GM19351 (cell line): ENCODE measurements at regions not wholly inside any gene's neighbourhood (a gene's known extent, or its start where the extent isn't known, plus 50 kb on each side); places are given as distances from the start of the nearest gene placed in this dataset.
"Not testable (repeated sequence)": the region's sequence is repeated elsewhere in the genome, so short reads cannot be mapped to it uniquely, and the experiment has no call there.

Experiments used
- ATAC-seq: cut with Tn5 transposase; IDR thresholded peaks from one replicate; pipeline ENCODE4 v1.9.1; 2021; ENCODE audit warnings: mild to moderate bottlenecking, moderate library complexity; ENCODE audit not compliant: unreplicated experiment

DNA sequence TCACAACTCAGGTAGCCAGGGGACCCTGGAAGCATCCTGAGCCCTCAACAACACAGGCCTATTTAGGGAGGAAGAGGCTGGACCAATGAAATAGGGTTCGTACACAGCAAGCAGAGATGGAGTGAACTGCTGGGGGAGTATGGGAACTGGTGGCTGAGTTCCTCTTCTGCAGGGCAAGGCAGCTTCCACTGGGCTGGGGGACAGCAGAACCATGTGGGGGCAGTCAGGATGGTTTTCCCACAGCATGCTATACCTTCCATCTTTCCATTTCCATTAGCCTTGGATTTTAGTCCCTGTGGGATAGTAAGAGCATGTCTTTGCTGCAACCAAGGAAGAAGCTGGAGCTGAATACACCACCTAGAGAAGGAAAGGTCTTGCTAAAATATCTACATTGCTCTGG is 370.6 kb downstream of the CCSER2 start:
- ATAC-seq = no peak

DNA sequence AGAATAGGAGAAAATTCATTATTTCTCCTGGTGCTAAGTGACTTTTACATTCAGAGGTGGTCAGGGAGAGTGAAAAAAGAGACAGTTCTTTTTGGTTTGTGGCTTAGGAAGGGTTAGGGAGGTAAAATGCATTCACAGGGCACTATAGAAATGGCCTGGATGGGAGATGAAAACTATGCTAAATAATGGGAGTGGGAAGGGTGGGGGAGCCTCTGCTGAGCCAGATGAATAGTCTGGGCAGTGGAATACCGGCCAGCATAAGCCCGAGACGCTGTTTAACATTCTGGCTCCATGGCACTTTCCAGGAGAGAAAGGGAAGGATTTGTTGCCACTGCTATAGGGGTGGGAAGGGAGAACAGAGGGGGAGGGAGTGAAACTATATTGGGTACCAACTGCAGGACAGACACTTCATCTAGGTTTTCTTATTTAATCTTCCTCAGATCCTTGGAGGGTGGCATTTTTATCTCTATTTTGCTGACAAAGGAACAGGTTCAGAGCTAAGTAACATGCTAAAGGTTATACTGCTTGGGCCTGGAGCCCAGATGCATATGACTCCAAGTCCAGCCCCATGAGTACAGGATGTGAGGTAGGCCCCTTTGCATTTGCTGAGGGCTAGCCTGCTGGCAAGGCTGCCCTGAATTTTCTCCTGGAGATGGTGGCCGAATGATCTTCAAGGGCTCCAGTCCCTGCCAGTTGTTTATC is 372.4 kb downstream of the CCSER2 start:
- no peak for ATAC-seq

DNA sequence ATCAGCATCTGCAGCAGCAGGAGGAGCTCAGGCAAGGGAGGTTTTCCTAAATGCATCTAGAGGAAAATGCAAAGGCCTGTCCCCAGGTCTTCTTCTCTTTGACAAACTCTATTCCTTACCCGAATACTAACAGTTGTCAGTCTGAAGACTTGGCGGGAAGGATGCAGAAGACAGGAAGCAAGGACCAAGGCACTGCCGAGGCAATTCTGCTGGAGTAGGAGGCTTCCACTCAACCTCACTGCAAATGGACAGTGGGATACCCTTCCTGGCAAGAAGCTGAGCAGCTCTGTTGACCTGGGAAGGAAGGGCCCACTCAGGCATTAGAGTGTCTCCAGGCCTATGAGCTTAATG is 373.0 kb downstream of the CCSER2 start:
- ATAC-seq = no peak

DNA sequence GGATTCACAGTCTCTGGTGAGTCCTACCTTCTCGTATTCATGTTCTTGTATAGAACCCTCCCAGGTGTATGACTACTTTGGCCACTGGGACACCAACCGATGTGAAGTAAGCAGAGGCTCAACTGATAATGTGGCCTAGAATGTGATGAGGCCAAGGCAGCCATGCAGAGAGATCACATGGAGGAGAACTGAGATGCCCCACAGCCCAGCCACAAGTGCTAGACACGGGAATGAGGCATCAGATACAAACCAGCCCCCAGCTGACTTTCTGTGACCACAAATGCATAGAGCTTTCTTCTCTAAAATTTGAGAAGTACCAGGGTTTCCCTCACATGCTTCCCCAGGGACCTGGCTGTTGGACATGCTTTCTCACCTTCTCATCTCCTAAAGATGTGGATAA is 375.7 kb downstream of the CCSER2 start:
- no peak for ATAC-seq

DNA sequence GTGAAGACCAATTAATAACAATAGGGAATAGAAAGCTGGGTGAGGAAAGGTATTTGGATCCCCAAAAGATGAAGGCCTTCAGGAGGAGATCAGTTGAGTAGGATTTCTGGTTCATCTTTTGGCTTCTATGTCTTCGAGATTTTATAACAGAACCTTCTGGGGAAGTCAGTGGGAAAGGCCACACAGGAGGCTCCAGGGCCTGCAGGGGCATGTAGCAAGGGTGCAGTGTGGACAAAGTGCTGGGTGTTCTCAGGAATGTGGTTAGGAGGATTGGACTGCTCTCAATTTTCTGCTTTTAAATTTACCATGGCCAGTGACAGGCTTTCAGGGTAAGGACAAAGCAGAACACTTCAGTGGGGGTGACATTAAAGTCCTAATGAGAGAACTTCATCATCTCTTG is 378.0 kb downstream of the CCSER2 start:
- no peak for ATAC-seq

DNA sequence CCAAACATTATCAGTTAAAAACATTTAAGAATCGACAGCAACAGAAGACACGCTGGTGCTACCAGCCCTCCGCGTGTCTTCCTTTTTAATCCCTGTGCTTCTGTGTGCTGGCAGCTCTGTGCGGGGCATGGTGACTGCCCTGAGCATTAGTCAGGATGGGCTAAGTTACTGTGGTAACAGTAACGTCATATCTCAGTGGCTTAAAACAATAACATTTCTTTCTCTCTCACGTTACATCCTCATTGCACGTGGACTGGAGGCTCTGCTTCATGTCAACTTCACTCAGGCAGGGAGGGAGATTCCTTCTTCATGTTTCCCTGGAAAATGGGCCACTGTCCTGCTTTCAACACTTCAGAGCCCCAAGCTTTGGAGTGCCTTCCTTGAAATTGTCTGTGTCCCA is 378.5 kb downstream of the CCSER2 start:
- no peak for ATAC-seq

DNA sequence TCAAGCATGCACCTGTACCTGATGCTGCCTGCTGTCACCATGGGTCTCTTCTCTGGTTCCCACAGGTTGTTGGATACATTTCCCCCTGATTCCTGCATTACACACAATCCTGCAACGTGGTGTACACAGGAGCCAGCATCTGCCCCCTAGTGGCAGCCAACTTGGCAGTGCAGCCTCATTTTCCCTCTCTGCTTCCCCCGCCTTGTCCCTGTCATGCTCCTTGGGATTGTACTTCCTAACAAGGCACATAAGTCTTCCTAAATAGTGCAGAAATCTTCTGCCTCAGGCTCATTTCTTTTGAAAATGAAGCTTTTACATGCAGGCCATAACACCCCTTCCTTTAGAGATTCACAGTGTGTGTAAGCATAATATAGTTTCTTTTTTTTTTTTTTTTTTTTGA is 387.5 kb downstream of the CCSER2 start:
- peak; percentile 83 for ATAC-seq

DNA sequence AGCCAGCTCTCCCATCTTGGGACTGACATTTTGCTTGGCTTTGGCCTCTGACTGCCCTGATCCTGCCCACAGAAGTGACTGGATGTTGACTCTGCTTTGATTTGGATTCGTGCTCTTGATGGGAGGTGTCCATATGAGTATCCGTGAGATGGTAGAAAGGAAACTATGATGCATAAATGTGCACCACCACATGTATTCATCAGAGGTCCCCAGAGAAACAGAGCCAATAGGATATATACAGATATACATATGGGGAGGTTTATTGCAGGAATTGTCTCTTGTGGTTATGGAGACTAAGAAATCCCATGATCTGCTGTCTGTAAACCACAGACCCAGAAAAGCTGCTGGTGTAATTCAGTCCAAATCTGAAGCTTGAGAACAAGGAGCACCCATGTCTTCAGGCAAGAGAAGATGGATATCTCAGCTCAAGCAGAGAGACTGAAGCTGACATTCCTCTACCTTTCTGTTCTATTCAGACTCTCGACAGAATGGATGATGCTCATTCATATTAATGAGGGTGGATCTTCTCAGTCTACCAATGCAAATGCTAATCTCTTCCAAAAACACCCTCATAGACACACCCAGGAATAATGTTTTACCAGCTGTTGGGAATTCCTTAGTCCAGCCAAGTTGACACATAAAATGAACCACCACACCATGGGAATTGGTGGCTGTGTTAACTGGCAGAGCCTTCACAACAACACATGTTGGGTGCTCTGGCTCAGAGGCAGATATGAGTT is 390.7 kb downstream of the CCSER2 start:
- ATAC-seq = no peak

DNA sequence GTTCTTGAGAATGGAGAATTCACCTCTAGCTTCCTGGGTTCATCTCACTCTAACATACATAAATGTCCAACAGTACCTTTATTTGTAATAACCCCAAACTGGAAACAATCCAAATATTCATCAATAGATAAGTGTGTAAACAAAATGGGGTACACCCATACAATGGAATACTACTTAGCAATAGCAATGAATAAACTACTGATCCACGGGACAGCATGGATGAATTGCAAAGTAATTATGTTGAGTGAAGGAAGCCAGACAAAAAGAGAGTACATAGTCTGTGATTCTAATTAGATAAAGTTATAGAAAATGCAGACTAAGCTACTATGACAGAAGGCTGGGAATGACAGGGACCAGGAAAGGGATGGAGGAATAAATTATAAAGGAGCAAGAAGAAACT is 391.3 kb downstream of the CCSER2 start:
- ATAC-seq = no peak

DNA sequence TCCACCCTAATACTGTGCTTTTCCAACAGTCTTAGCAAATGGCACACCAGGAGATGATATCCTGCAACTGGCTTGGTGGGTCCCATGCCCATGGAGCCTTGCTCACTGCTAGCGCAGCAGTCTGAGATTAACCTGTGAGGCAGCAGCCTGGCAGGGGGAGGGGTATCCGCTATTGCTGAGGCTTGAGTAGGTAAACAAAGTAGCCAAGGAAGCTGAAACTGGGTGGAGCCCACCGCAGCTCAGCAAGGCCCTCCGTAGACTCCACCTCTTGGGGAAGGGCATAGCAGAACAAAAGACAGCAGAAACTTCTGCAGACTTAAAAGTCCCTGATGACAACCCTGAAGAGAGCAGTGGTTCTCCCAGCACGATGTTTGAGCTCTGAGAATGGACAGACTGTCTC is 399.0 kb downstream of the CCSER2 start:
- ATAC-seq = no peak

DNA sequence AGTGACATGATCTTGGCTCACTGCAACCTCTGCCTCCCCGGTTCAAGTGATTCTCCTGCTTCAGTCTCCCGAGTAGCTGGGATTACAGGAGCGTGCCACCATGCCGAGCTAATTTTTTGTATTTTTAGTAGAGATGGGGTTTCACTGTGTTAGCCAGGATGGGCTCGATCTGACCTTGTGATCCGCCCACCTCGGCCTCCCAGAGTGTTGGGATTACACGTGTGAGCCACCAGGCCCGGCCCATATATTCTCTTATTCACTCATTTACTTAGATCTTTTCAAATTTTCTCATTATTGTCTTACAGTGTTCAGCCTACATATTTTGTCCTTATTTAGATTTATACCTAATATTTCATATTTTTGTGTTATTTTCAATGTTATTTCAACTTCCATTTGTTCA is 410.7 kb downstream of the CCSER2 start:
- ATAC-seq = not testable (repeated sequence)

DNA sequence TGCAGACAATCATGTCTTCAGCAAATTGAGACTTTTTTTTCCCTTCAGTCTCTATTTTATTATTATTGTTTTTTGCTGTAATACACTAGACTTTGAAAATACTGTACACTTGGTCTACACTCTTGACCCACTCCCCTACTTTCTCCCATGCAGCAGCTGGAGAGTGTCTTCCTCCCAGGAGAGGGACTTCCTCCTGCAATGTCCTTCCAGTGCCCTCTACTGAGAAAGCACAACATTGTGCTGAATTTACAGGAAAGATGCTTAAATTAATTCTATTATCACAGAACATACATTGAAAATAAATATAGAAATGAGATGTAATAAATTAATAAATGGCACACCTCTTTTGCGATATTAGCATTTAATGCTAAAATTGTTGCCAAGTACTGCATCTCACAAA is 411.3 kb downstream of the CCSER2 start:
- ATAC-seq = no peak

DNA sequence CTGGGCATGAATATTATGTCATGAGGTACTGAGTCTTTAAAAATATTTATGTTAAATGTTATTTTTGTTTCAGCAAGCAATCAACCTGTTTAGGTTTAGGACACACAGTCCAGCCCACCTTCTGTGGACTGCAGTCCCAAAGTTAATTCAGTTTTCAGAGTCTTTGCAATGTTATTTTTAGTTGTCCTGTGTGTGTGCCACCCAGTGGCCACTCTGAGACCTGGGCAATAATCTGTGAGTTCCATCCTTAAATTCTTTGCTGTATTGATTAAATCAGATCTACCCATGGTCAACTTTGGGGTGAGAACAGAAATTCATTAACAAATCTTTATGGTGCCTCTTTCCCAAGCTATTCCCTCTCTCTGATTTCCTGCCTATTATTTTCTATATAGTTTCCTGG is 415.1 kb downstream of the CCSER2 start:
- ATAC-seq = no peak

DNA sequence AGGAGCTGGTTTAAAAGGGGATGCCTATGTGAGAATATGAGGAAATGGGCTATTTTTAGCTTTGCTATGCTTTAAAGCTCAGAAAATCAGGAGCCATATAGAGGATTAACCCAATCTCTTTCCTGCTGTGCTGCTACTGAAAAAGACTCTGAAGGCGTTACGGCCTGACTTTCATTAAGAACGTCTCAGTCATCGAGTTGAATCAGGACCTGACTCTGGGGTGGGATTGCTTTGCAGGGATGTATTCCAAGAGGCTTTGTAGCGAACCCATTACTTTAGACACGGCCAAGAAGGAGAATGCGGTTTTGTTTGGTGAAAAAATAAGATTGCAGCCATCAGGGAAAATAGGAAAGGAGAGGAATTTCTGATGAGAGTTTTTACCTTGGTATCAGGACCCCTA is 426.9 kb downstream of the CCSER2 start:
- no peak for ATAC-seq

DNA sequence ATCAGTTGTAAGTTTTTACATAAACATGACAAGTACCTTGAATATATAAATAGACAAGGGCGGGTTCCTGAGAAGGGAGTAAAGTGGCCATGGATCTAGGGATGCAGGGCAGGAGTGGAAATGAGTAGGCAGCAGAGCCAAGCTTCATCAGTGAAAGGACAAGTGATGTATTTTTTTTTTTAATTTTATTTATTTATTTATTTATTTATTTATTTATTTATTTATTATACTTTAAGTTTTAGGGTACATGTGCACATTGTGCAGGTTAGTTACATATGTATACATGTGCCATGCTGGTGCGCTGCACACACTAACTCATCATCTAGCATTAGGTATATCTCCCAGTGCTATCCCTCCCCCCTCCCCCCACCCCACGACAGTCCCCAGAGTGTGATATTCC is 428.3 kb downstream of the CCSER2 start:
- ATAC-seq = not testable (repeated sequence)

DNA sequence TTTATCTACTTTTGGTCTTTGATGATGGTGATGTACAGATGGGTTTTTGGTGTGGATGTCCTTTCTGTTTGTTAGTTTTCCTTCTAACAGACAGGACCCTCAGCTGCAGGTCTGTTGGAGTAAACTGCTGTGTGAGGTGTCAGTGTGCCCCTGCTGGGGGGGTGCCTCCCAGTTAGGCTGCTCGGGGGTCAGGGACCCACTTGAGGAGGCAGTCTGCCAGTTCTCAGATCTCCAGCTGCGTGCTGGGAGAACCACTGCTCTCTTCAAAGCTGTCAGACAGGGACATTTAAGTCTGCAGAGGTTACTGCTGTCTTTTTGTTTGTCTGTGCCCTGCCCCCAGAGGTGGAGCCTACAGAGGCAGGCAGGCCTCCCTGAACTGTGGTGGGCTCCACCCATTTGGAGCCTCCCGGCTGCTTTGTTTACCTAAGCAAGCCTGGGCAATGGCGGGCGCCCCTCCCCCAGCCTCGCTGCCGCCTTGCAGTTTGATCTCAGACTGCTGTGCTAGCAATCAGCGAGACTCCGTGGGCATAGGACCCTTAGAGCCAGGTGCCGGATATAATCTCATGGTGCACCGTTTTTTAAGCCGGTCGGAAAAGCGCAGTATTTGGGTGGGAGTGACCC is 433.7 kb downstream of the CCSER2 start:
- not testable (repeated sequence) for ATAC-seq

DNA sequence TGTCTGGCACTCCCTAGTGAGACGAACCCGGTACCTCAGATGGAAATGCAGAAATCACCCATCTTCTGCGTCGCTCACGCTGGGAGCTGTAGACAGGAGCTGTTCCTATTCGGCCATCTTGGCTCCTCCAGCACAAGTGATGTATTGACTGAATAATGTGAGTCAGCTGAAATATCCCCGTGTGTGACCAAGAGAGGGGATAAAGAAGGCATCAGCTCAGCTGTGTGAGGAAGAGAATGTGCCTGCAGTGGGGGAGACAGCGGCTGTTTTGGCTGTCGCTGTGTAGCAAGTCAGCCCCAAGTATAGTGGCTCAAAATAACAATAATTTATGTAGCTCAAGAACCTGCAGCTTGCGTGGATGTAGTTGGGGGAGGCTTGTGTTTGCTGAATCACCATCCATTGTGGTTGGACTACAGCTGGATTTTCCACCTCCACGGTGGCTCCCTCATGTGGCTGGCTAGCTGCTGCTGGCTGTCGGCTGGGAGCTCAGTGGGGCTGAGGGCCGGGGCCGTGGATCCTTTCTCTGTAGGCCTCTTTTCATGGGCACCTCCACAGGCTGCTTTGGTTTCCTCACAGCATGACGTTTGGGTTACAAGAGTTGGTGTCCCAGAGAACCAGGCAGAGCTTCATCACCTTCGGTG is 434.5 kb downstream of the CCSER2 start:
- ATAC-seq = no peak

DNA sequence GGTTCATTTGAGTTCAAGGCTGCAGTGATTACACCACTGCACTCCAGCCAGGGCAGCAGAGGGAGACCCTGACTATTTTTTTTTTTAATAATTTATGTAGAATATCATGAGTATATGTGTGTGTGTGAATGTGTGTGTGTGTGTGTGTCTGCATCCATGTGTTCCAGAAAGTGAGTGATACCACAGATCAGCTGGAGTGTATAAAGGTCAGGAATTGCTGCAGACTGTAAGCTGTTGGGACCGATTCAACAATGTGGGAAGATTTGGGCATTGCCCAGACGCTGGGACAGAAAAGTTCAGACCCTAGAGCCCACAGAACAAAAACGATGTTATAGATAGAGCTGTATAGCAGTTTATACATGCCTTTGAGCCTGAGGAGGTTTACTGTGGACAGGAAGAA is 435.6 kb downstream of the CCSER2 start:
- no peak for ATAC-seq

DNA sequence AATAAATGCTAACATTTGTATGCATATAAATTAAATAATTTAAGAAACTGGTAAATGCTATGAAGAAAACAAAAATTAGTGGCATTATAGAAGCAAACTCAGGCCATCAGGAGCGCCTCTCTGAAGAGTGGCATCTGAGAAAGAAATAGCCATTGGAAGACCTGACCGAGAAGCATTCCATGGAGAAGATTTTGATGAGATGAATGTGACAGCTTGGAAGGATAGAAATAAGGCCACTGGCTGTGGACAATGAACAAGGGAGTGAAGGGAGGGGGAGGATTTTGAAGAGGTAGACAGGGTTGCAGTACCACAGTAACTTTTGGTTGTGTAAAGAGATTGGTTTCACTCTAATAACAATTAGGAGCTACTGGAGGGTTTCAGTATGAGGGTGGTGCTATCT is 436.7 kb downstream of the CCSER2 start:
- no peak for ATAC-seq

DNA sequence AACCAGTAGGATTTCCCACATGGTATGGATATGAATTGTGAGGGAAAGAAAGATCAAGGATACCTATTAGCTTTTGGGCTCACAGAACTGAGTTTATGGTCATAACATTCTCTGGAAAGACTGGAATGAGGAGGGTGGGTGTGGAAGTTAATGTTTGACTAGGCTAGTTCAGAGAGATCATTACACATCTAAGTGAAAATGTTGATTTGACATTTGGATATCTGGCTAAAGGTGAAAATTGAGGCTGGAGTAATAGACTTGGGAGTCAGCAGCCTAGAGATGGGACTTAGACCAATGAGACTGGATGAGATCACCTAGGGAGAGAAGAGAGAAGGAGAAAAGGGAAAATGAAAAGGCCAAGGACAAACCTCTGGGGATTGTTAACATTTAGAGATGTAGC is 437.3 kb downstream of the CCSER2 start:
- ATAC-seq = no peak

DNA sequence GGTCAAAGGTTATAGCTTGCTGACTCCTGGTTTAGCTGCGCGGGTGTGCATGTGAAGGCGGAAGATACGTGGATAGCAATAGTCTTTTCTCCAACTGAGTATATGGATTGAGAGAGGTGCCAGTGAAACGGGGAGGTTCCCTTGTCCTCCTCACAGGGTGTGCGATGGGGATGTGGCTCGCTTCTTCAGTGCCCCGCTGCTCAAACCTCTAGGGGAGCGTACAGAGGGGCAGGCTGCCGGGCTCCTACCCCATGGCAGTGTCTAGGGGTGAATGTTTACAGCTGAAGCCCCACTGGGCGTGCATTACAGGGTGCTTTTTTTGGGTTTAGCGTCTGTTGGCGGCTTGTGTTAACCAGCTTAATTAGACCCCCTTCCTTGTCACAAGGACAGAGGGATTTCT is 438.5 kb downstream of the CCSER2 start:
- ATAC-seq = no peak

DNA sequence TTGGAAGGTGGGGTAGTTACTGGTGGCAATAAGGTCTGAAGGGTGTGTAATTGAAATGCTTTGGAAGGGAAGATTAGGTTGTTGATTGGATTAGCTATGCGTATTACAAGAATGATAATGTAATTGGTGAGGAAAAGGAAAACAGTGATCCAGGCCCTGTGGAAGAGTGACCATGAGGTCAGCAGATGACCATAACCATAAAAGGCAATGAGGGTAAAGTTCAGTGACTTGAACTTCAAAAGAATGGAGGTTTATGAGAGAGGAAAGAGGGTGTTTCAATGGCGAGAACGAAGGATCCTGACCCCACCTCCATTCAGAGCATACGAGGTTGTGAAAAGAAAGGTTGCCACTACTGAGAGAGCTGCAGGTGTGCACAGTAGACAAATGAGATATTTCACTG is 439.7 kb downstream of the CCSER2 start:
- ATAC-seq = no peak
